Endodermal cell (in vitro differentiated cells): ENCODE measurements at regions not wholly inside any gene's neighbourhood (a gene's known extent, or its start where the extent isn't known, plus 50 kb on each side); places are given as distances from the start of the nearest gene placed in this dataset.

Source experiments
- DNase-seq: peaks from one replicate; pipeline ENCODE4 v3.0.0-alpha.2; 2017
- H3K27ac ChIP-seq: 2 replicates; pipeline ENCODE4 v1.5.1; 2013; ENCODE audit warnings: mild to moderate bottlenecking, low read depth, low read length, moderate library complexity
- H3K27me3 ChIP-seq: 2 replicates; pipeline ENCODE4 v1.6.1; 2013; ENCODE audit warnings: mild to moderate bottlenecking, low read length, moderate library complexity; ENCODE audit not compliant: insufficient read depth, control insufficient read depth, poor library complexity, severe bottlenecking
- H3K36me3 ChIP-seq: 2 replicates; pipeline ENCODE4 v1.7.0; 2013; ENCODE audit warnings: mild to moderate bottlenecking, low read length, moderate library complexity; ENCODE audit not compliant: control insufficient read depth, insufficient read depth
- H3K4me1 ChIP-seq: one replicate; pipeline ENCODE4 v1.7.0; 2013; ENCODE audit warnings: low read length; ENCODE audit not compliant: control insufficient read depth, insufficient read depth
- H3K4me3 ChIP-seq: 2 replicates; pipeline ENCODE4 v1.5.1; 2013; ENCODE audit warnings: mild to moderate bottlenecking, low read length, moderate library complexity
- H3K9ac ChIP-seq: 2 replicates; pipeline ENCODE4 v1.6.1; 2013; ENCODE audit warnings: mild to moderate bottlenecking, low read length, moderate library complexity; ENCODE audit not compliant: poor library complexity, severe bottlenecking; ENCODE audit errors: extremely low read depth
- H3K9me3 ChIP-seq: 2 replicates; pipeline ENCODE4 v1.6.1; 2013; ENCODE audit warnings: mild to moderate bottlenecking, low read length, moderate library complexity; ENCODE audit not compliant: control insufficient read depth
- H3K27ac Mint-ChIP-seq: 2 replicates; pipeline ENCODE4 v1.8.0; 2020; ENCODE audit warnings: mixed read lengths
- H3K27me3 Mint-ChIP-seq: 2 replicates; pipeline ENCODE4 v1.8.0; 2021; ENCODE audit warnings: mild to moderate bottlenecking, mixed read lengths; ENCODE audit not compliant: insufficient read depth
- H3K36me3 Mint-ChIP-seq: 2 replicates; pipeline ENCODE4 v1.8.0; 2020; ENCODE audit warnings: low read depth, mixed read lengths
- H3K4me1 Mint-ChIP-seq: 2 replicates; pipeline ENCODE4 v1.8.0; 2020; ENCODE audit warnings: mixed read lengths
- H3K4me3 Mint-ChIP-seq: 2 replicates; pipeline ENCODE4 v1.8.0; 2020; ENCODE audit warnings: mild to moderate bottlenecking, moderate library complexity, mixed read lengths
- H3K9me3 Mint-ChIP-seq: 2 replicates; pipeline ENCODE4 v1.8.0; 2020; ENCODE audit warnings: mild to moderate bottlenecking, mixed read lengths
- WGBS, 2 experiments: methylation state at CpG; one replicate each; pipeline versions ENCODE4 v1.1.5 to v1.1.7; 2013; ENCODE audit warnings: missing lambda C conversion rate in 2 of 2, mixed read lengths in 1 of 2; ENCODE audit not compliant: insufficient coverage in 1 of 2, insufficient read length in 1 of 2; 5-methylcytosine and 5-hydroxymethylcytosine counted together
- TF ChIP-seq, protein P1 (sequence below): fragments of 200-600 bp; sonication (generic); conservative IDR thresholded peaks from 2 replicates; pipeline ENCODE4 v1.5.0; 2021; ENCODE audit warnings: antibody characterized with exemption, mild to moderate bottlenecking

DNA sequence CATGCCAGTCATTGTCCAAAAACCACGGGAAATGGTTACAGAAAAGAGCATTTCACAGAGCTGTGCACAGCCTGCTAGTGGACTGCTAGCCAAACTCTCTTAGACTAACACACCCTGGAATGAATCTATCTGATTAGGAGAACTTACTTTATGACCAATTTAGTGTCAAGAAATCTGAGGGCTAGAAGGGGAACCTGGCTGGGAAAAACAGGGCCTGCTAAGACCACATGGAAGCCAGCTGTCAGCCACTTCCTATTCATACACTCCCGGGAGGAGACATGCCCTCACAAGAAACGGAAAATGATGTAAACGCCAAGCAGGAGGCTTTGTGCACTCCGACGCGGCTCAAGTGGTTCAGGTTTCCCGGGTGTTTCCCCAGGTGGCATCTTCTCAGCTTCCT lies 54.8 kb downstream of the MPP7 start:
- TF ChIP-seq, protein P1, sequence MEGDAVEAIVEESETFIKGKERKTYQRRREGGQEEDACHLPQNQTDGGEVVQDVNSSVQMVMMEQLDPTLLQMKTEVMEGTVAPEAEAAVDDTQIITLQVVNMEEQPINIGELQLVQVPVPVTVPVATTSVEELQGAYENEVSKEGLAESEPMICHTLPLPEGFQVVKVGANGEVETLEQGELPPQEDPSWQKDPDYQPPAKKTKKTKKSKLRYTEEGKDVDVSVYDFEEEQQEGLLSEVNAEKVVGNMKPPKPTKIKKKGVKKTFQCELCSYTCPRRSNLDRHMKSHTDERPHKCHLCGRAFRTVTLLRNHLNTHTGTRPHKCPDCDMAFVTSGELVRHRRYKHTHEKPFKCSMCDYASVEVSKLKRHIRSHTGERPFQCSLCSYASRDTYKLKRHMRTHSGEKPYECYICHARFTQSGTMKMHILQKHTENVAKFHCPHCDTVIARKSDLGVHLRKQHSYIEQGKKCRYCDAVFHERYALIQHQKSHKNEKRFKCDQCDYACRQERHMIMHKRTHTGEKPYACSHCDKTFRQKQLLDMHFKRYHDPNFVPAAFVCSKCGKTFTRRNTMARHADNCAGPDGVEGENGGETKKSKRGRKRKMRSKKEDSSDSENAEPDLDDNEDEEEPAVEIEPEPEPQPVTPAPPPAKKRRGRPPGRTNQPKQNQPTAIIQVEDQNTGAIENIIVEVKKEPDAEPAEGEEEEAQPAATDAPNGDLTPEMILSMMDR = no peak
- Histone ChIP-seq H3K27me3 (no peaks in the 10 kb centered on the region), H3K4me1 (no peaks in the 10 kb centered on the region), H3K9me3 (no peaks in the 10 kb centered on the region), H3K27ac (no peak overlapping the region), H3K4me3 (no peak overlapping the region), H3K9ac (no peak overlapping the region), H3K36me3 (no peaks in the 10 kb centered on the region)
- H3K27me3 Mint-ChIP-seq = no peaks in the 10 kb centered on the region
- H3K4me1 Mint-ChIP-seq = no peaks in the 10 kb centered on the region
- no peak overlapping the region for H3K27ac Mint-ChIP-seq
- no peak overlapping the region for H3K4me3 Mint-ChIP-seq
- DNase-seq = no peak
- no peaks in the 10 kb centered on the region for H3K36me3 Mint-ChIP-seq
- 85 to 86% methylated on average over 5 to 8 of the region's 8 CpGs for WGBS, 2 experiments
- H3K9me3 Mint-ChIP-seq = no peaks in the 10 kb centered on the region

DNA sequence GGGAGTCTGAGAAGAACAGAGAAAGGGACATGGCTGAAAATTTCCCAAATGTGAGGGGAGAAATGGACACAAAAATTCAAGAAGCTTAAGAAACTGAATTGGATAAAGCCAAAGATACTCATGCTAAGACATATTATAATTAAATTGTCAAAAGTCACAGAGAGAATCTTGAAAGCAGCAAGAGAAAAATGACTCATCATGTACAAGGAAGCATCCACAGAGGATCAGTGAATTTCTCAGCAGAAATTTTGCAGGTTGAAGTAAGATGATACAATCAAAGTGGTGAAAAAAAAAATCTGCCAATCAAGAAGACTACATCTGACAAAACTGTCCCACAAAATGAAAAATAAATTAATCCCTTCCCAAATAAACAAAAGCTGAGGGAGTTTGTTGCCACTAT lies 56.8 kb downstream of the MPP7 start:
- H3K36me3 Mint-ChIP-seq = no peaks in the 10 kb centered on the region
- no peak overlapping the region for H3K4me3 Mint-ChIP-seq
- no peaks in the 10 kb centered on the region for H3K4me1 Mint-ChIP-seq
- no peaks in the 10 kb centered on the region for H3K4me1 ChIP-seq
- H3K27ac Mint-ChIP-seq = no peak overlapping the region
- H3K27me3 Mint-ChIP-seq = no peaks in the 10 kb centered on the region
- no peaks in the 10 kb centered on the region for H3K9me3 ChIP-seq
- DNase-seq = no peak
- H3K36me3 ChIP-seq = no peaks in the 10 kb centered on the region
- no peak overlapping the region for H3K27ac ChIP-seq
- TF ChIP-seq, protein P1 = no peak
- H3K9me3 Mint-ChIP-seq = no peaks in the 10 kb centered on the region
- no peaks in the 10 kb centered on the region for H3K27me3 ChIP-seq
- H3K9ac ChIP-seq = no peak overlapping the region
- no peak overlapping the region for H3K4me3 ChIP-seq

DNA sequence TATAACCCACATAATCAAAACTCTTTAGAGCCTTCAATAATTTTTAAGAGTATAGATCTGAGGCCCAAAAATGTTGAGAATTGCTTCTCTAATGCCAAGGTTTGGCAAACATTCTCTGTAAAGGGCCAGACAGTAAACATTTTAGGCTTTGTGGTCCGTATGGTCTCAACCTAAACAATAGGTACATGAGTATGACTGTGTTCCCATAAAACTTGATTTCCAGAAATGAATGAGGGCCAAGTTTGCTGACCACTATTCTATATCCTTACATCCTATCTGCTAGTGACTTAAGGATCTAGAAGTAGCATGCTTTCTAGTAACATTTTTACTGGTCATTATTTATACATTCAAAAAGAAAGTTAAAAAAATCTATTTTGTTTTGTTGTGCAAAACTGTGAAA lies 58.9 kb downstream of the MPP7 start:
- Mint-ChIP-seq H3K4me3 (no peak overlapping the region), H3K9me3 (no peaks in the 10 kb centered on the region), H3K4me1 (peaks cover 5% of the 10 kb centered on the region), H3K27ac (no peak overlapping the region), H3K36me3 (no peaks in the 10 kb centered on the region), H3K27me3 (no peaks in the 10 kb centered on the region)
- no peak overlapping the region for H3K4me3 ChIP-seq
- no peak overlapping the region for H3K27ac ChIP-seq
- WGBS, 2 experiments = 89 to 100% methylated on average over 1 of the region's 1 CpG
- no peaks in the 10 kb centered on the region for H3K27me3 ChIP-seq
- H3K36me3 ChIP-seq = no peaks in the 10 kb centered on the region
- no peak for DNase-seq
- no peaks in the 10 kb centered on the region for H3K4me1 ChIP-seq
- TF ChIP-seq, protein P1 = no peak
- no peak overlapping the region for H3K9ac ChIP-seq
- H3K9me3 ChIP-seq = no peaks in the 10 kb centered on the region
